CD4-positive, alpha-beta memory T cell (primary cell): ENCODE measurements at regions not wholly inside any gene's neighbourhood (a gene's known extent, or its start where the extent isn't known, plus 50 kb on each side); places are given as distances from the start of the nearest gene placed in this dataset.
"Not testable (repeated sequence)": the region's sequence is repeated elsewhere in the genome, so short reads cannot be mapped to it uniquely, and the experiment has no call there.

Experiments
- CTCF ChIA-PET: fragments of 350-600 bp; sonication (Branson Sonifier 250); formaldehyde crosslinking; loops from one replicate; lab custom pipeline; 2021; ENCODE audit warnings: inconsistent platforms; ENCODE audit not compliant: partially characterized antibody; lab: Charles Lee
- POLR2A ChIA-PET: fragments of 350-600 bp; sonication (Branson Sonifier 250); formaldehyde crosslinking; loops from one replicate; lab custom pipeline; 2021; ENCODE audit not compliant: partially characterized antibody; lab: Charles Lee
- DNase-seq, 5 donors: peaks; one replicate each; pipeline versions ENCODE4 v3.0.0 to v3.0.0-alpha.2; 2020 to 2022; ENCODE audit warnings: mixed read lengths in 1 of 5
- H3K27ac ChIP-seq: one replicate; pipeline ENCODE4 v1.7.0; 2013; ENCODE audit warnings: low read depth, low read length
- H3K27me3 ChIP-seq: 2 replicates; pipeline ENCODE4 v1.7.0; 2013; ENCODE audit warnings: mild to moderate bottlenecking, low read length, moderate library complexity; ENCODE audit not compliant: insufficient read depth
- H3K36me3 ChIP-seq: 2 replicates; pipeline ENCODE4 v1.7.0; 2013; ENCODE audit warnings: mild to moderate bottlenecking, low read length, moderate library complexity; ENCODE audit not compliant: insufficient read depth
- H3K4me1 ChIP-seq: 2 replicates; pipeline ENCODE4 v1.7.0; 2013; ENCODE audit warnings: mild to moderate bottlenecking, low read length, moderate library complexity; ENCODE audit not compliant: insufficient read depth
- H3K4me3 ChIP-seq, 2 donors: one replicate each; pipeline ENCODE4 v1.7.0; 2013; ENCODE audit warnings: low read length in 2 of 2, mild to moderate bottlenecking in 1 of 2
- H3K9me3 ChIP-seq, 2 donors: one replicate each; pipeline ENCODE4 v1.7.0; 2013; ENCODE audit warnings: low read length in 2 of 2, control low read depth in 1 of 2; ENCODE audit not compliant: control insufficient read depth in 1 of 2
- H3K27ac Mint-ChIP-seq, 7 donors: one replicate each; pipeline ENCODE4 v1.8.0; 2020 to 2021; ENCODE audit warnings: mixed read lengths in 7 of 7, mild to moderate bottlenecking in 6 of 7, inconsistent platforms in 3 of 7, moderate library complexity in 3 of 7
- H3K27me3 Mint-ChIP-seq, 2 donors: one replicate each; pipeline ENCODE4 v1.8.0; 2020 to 2021; ENCODE audit warnings: mixed read lengths in 2 of 2
- H3K36me3 Mint-ChIP-seq, 2 donors: one replicate each; pipeline ENCODE4 v1.8.0; 2020 to 2021; ENCODE audit warnings: mixed read lengths in 2 of 2, inconsistent platforms in 1 of 2, mild to moderate bottlenecking in 1 of 2
- H3K4me1 Mint-ChIP-seq, 4 donors: one replicate each; pipeline ENCODE4 v1.8.0; 2020 to 2021; ENCODE audit warnings: mixed read lengths in 4 of 4, mild to moderate bottlenecking in 1 of 4
- H3K4me3 Mint-ChIP-seq, 8 donors: one replicate each; pipeline ENCODE4 v1.8.0; 2020 to 2021; ENCODE audit warnings: mixed read lengths in 8 of 8, mild to moderate bottlenecking in 7 of 8, moderate library complexity in 6 of 8, inconsistent platforms in 3 of 8
- H3K9me3 Mint-ChIP-seq, 8 donors: one replicate each; pipeline ENCODE4 v1.8.0; 2020 to 2021; ENCODE audit warnings: mixed read lengths in 8 of 8, mild to moderate bottlenecking in 5 of 8, inconsistent platforms in 3 of 8, moderate library complexity in 1 of 8
- intact Hi-C: fragments of 100-400 bp; cut with micrococcal nuclease; formaldehyde crosslinking; loops from one replicate; pipeline ENCODE4 v1.15.1; 2023

DNA sequence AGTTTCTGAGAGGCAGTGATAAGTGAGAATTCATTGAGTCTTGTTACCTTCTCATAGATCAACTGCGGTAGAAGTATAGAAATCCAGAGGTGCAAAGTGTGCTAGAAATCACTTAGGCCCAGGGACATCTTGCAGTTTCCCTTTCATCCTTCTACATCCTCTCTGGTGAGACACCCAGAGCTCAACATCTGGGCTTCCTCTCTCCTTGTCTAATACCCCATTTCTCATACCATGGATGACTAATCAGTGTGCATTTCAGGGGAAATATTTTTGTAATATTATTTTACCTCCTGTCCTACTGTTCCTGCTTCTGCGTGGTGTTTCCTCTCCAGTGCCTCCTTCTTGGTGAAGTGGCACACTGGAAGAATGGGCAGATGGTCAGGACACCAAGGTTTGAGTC, 322.4 kb downstream of the TFAP2B start:
- intact Hi-C loops, result no loop called here
- Histone ChIP-seq H3K4me3 (no peak overlapping the region), H3K4me1 (no peaks in the 10 kb centered on the region), H3K36me3 (no peaks in the 10 kb centered on the region), H3K27ac (no peak overlapping the region), H3K27me3 (no peaks in the 10 kb centered on the region), H3K9me3 (no peaks in the 10 kb centered on the region)
- H3K9me3 Mint-ChIP-seq, result peaks cover 0 to 21% (median 6%) of the 10 kb centered on the region in 8 donors
- CTCF ChIA-PET, result no interaction called here
- no peaks in the 10 kb centered on the region for H3K36me3 Mint-ChIP-seq
- no peaks in the 10 kb centered on the region for H3K4me1 Mint-ChIP-seq
- POLR2A ChIA-PET, result no interaction called here
- no peak overlapping the region for H3K4me3 Mint-ChIP-seq
- no peak overlapping the region for H3K27ac Mint-ChIP-seq
- DNase-seq, result no peak
- no peaks in the 10 kb centered on the region for H3K27me3 Mint-ChIP-seq

DNA sequence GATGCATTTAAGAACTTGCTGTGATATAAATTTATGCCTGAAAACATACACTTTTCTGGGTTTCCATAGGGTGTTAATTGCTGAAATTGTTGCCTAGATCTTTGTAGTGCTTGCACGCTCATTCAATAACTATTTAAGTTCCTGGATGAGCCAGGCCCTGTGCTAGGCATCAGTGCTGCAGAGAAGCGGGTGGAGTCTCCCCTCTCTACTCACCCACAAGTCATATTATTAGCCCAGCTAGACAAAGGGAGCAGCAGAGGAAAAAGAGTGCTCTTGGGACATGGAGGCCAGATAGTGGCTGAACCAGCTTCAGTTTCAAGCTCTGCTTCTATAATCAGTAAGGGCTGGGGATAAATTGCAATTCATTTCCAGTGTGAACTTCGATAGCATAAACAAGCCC, 329.1 kb downstream of the TFAP2B start:
- no peaks in the 10 kb centered on the region for H3K4me1 Mint-ChIP-seq

DNA sequence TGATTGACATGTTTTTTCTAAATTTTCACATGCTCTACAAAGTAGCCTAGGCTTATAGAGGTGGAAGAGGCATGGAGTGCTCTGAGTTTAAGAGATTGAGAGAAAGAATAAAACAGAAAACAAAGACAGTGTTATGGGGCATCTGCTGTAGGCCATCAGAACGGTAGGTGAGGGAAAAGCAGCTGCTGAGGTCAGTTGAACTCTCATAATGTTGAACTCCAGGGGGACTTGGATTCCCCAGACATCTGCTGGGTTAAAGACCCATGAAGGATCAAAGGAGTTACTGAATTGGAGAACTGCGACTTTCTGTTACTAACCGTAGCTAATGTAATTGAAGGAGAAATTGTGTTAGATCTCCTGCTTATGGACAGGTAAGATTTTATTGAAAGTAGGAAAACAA, 333.9 kb downstream of the TFAP2B start:
- no peaks in the 10 kb centered on the region for H3K27me3 ChIP-seq
- no peak for DNase-seq
- peaks cover 0 to 21% (median 8%) of the 10 kb centered on the region in 8 donors for H3K9me3 Mint-ChIP-seq
- H3K4me1 ChIP-seq, result no peaks in the 10 kb centered on the region
- no peaks in the 10 kb centered on the region for H3K36me3 Mint-ChIP-seq
- H3K36me3 ChIP-seq, result no peaks in the 10 kb centered on the region
- no peaks in the 10 kb centered on the region for H3K4me1 Mint-ChIP-seq
- ChIA-PET CTCF (no interaction called here), POLR2A (no interaction called here)
- no peak overlapping the region for H3K27ac Mint-ChIP-seq
- H3K4me3 ChIP-seq, result no peak overlapping the region
- no peak overlapping the region for H3K4me3 Mint-ChIP-seq
- intact Hi-C loops, result no loop called here
- H3K27me3 Mint-ChIP-seq, result no peaks in the 10 kb centered on the region
- no peaks in the 10 kb centered on the region for H3K9me3 ChIP-seq
- no peak overlapping the region for H3K27ac ChIP-seq

More for the DNA sequence above, 329.1 kb downstream of the TFAP2B start:
- no peak overlapping the region for H3K27ac Mint-ChIP-seq
- no peaks in the 10 kb centered on the region for H3K36me3 ChIP-seq
- no peaks in the 10 kb centered on the region for H3K36me3 Mint-ChIP-seq
- H3K27ac ChIP-seq, result no peak overlapping the region
- CTCF ChIA-PET, result no interaction called here
- no peaks in the 10 kb centered on the region for H3K9me3 ChIP-seq
- intact Hi-C loops, result no loop called here
- no peak overlapping the region for H3K4me3 Mint-ChIP-seq
- H3K4me3 ChIP-seq, result no peak overlapping the region
- POLR2A ChIA-PET, result no interaction called here
- H3K9me3 Mint-ChIP-seq, result peaks cover under 1 to 19% (median 12%) of the 10 kb centered on the region in 8 donors
- H3K4me1 ChIP-seq, result no peaks in the 10 kb centered on the region
- H3K27me3 Mint-ChIP-seq, result no peaks in the 10 kb centered on the region
- H3K27me3 ChIP-seq, result no peaks in the 10 kb centered on the region
- no peak for DNase-seq

DNA sequence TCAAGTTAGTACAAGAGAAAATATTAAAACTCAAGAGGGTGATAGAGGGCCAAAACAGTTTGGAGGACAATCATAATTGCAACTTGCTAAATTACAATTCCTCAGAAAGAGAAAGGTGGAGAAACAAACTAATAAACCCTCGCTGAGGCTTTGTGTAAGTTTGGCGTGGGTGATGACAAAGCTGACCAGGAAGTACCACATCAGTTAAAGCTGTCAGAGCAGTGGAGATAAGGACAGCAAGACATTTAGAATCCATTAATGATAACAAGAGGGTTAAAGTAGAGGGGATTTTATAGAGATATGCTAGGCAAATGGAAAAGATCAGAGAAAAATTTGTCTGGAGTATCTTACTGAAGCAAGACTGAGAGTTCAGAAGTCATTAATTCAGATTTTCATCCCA, 334.4 kb downstream of the TFAP2B start:
- no peaks in the 10 kb centered on the region for H3K9me3 ChIP-seq
- Mint-ChIP-seq H3K36me3 (no peaks in the 10 kb centered on the region), H3K9me3 (peaks cover 0 to 21% (median 8%) of the 10 kb centered on the region in 8 donors), H3K27me3 (no peaks in the 10 kb centered on the region), H3K27ac (no peak overlapping the region), H3K4me3 (no peak overlapping the region), H3K4me1 (no peaks in the 10 kb centered on the region)
- no peaks in the 10 kb centered on the region for H3K27me3 ChIP-seq
- DNase-seq, result no peak
- POLR2A ChIA-PET, result no interaction called here
- H3K27ac ChIP-seq, result no peak overlapping the region
- CTCF ChIA-PET, result no interaction called here
- no peak overlapping the region for H3K4me3 ChIP-seq
- no peaks in the 10 kb centered on the region for H3K4me1 ChIP-seq
- intact Hi-C loops, result no loop called here
- H3K36me3 ChIP-seq, result no peaks in the 10 kb centered on the region

DNA sequence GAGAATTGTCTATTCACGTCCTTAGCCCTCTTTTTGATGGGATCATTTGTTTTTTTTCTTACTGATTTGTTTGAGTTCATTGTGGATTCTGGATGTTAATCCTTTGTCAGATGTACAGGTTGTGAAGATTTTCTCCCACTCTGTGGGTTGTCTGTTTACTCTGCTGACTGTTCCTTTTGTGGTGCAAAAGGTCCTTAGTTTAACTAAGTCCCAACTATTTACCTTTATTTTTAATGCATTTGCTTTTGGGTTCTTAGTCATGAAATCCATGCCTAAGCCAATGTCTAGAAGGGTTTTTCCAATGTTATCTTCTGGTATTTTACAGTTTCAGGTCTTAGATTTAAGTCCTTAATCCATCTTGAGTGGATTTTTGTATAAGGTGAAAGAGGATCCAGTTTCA, 336.3 kb downstream of the TFAP2B start:
- H3K27ac ChIP-seq, POLR2A ChIA-PET, H3K36me3 ChIP-seq, H3K4me1 Mint-ChIP-seq, intact Hi-C loops, H3K27me3 Mint-ChIP-seq, DNase-seq, H3K36me3 Mint-ChIP-seq, H3K4me3 Mint-ChIP-seq, H3K4me1 ChIP-seq, H3K4me3 ChIP-seq, H3K27me3 ChIP-seq, H3K27ac Mint-ChIP-seq, CTCF ChIA-PET, H3K9me3 ChIP-seq: not testable (repeated sequence)
- H3K9me3 Mint-ChIP-seq, result peaks cover 0 to 20% (median 7%) of the 10 kb centered on the region in 8 donors

DNA sequence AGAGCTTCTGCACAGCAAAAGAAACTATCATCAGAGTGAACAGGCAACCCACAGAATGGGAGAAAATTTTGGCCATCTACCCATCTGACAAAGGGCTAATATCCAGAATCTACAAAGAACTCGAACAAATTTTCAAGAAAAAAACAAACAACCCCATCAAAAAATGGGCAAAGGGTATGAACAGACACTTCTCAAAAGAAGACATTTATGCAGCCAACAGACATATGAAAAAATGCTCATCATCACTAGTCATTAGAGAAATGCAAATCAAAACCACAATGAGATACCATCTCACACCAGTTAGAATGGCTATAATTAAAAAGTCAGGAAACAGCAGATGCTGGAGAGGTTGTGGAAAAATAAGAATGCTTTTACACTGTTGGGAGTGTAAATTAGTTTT, 340.6 kb downstream of the TFAP2B start:
- H3K27me3 Mint-ChIP-seq, result not testable (repeated sequence)

DNA sequence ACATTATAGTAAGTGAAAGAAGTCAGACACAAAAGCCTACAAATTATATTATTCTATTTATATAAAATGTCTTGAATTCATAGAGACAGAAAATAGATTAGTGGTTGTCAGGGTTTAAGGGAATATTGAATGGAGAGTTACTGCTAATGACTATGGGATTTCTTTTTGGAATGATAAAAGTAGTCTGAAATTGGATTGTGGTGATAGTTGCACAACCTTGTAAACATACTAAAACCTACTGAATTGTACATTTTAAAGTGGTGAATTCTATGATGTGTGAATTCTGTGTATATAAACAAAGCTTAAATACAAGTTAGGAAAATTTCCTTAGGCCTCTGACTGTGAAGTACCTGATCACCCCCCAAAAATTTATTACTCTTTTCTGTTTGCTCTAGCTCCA, 343.1 kb downstream of the TFAP2B start:
- no peaks in the 10 kb centered on the region for H3K4me1 Mint-ChIP-seq
- ChIA-PET CTCF (no interaction called here), POLR2A (no interaction called here)
- Histone ChIP-seq H3K4me3 (no peak overlapping the region), H3K27me3 (no peaks in the 10 kb centered on the region), H3K4me1 (no peaks in the 10 kb centered on the region), H3K9me3 (no peaks in the 10 kb centered on the region), H3K27ac (no peak overlapping the region), H3K36me3 (no peaks in the 10 kb centered on the region)
- H3K27ac Mint-ChIP-seq, result no peak overlapping the region
- H3K4me3 Mint-ChIP-seq, result no peak overlapping the region
- DNase-seq, result no peak
- no peaks in the 10 kb centered on the region for H3K36me3 Mint-ChIP-seq
- intact Hi-C loops, result no loop called here
- peaks cover 0 to 18% (median 4%) of the 10 kb centered on the region in 8 donors for H3K9me3 Mint-ChIP-seq
- H3K27me3 Mint-ChIP-seq, result no peaks in the 10 kb centered on the region

More for the DNA sequence above, 340.6 kb downstream of the TFAP2B start:
- H3K9me3 Mint-ChIP-seq, H3K27ac Mint-ChIP-seq, H3K4me3 ChIP-seq, intact Hi-C loops, POLR2A ChIA-PET, H3K27me3 ChIP-seq, CTCF ChIA-PET, DNase-seq, H3K4me1 ChIP-seq, H3K36me3 ChIP-seq, H3K4me3 Mint-ChIP-seq, H3K36me3 Mint-ChIP-seq, H3K27ac ChIP-seq, H3K4me1 Mint-ChIP-seq, H3K9me3 ChIP-seq: not testable (repeated sequence)
